ENCODE measurements at regions not wholly inside any gene's neighbourhood (a gene's known extent, or its start where the extent isn't known, plus 50 kb on each side); places are given as distances from the start of the nearest gene placed in this dataset.

DNA sequence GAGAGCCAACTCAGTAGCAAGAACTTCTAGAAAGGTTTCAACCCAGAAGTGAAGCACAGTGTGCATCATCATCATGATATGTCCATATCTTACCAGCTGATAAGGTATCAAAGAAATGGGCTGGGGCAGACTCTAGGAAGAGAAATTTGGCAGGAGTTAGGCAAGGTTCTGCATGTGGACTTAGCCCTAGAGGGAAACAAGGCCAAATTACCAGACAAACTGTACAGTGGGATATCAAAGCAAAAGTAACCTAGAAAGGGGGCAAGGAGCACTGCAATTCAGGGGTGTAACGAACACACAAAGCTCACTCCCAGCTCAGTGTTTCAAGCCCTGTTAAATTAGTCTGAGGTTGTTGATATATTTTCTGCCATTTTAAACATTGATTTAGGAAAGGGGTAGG lies 407.4 kb downstream of the SMARCA1 start:
- TF ChIP-seq, protein P1, sequence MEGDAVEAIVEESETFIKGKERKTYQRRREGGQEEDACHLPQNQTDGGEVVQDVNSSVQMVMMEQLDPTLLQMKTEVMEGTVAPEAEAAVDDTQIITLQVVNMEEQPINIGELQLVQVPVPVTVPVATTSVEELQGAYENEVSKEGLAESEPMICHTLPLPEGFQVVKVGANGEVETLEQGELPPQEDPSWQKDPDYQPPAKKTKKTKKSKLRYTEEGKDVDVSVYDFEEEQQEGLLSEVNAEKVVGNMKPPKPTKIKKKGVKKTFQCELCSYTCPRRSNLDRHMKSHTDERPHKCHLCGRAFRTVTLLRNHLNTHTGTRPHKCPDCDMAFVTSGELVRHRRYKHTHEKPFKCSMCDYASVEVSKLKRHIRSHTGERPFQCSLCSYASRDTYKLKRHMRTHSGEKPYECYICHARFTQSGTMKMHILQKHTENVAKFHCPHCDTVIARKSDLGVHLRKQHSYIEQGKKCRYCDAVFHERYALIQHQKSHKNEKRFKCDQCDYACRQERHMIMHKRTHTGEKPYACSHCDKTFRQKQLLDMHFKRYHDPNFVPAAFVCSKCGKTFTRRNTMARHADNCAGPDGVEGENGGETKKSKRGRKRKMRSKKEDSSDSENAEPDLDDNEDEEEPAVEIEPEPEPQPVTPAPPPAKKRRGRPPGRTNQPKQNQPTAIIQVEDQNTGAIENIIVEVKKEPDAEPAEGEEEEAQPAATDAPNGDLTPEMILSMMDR (conservative IDR thresholded peaks at IDR 0.05; ENCODE audit: low read depth, low read length): no peak
- TF ChIP-seq EZH2 (IDR thresholded peaks at IDR 0.05; ENCODE audit: low read length, unreplicated experiment): no peak
